ENCODE measurements at regions not wholly inside any gene's neighbourhood (a gene's known extent, or its start where the extent isn't known, plus 50 kb on each side); places are given as distances from the start of the nearest gene placed in this dataset.
"Not testable (repeated sequence)": the region's sequence is repeated elsewhere in the genome, so short reads cannot be mapped to it uniquely, and the experiment has no call there.

GRCh38 chr21:38623552-38623951, 125.3 kb upstream of the ERG start:
- no peaks in the 10 kb centered on the region for H3K36me3 Mint-ChIP-seq
- H3K4me3 Mint-ChIP-seq = no peak overlapping the region
- ATAC-seq (no peak), DNase-seq (ENCODE audit: low spot score) (no peak)
- no peaks in the 10 kb centered on the region for H3K4me1 Mint-ChIP-seq (ENCODE audit: low read depth in 2 of 2)
- no peak overlapping the region for H3K27ac Mint-ChIP-seq
- H3K27me3 Mint-ChIP-seq = peaks cover 2 to 6% of the 10 kb centered on the region in 2 donors
- H3K9me3 Mint-ChIP-seq = no peaks in the 10 kb centered on the region

- ATAC-seq = no peak
- Mint-ChIP-seq H3K36me3 (peaks cover 4% of the 10 kb centered on the region), H3K27me3 (peaks cover 5 to 15% of the 10 kb centered on the region in 2 donors), H3K4me1 (ENCODE audit: low read depth in 2 of 2) (no peaks in the 10 kb centered on the region), H3K4me3 (no peak overlapping the region), H3K27ac (no peak overlapping the region), H3K9me3 (no peaks in the 10 kb centered on the region)
- no peak for DNase-seq (ENCODE audit: low spot score)
These were observed 126.7 kb upstream of the ERG start for GRCh38 chr21:38625000-38625399.

- Mint-ChIP-seq H3K9me3 (no peaks in the 10 kb centered on the region), H3K4me3 (no peak overlapping the region), H3K27me3 (peaks cover 7 to 15% of the 10 kb centered on the region in 2 donors), H3K4me1 (ENCODE audit: low read depth in 2 of 2) (no peaks in the 10 kb centered on the region), H3K36me3 (peaks cover 4% of the 10 kb centered on the region), H3K27ac (no peak overlapping the region)
- DNase-seq (ENCODE audit: low spot score) (no peak), ATAC-seq (no peak)
These were observed 128.0 kb upstream of the ERG start for GRCh38 chr21:38626306-38626705.

- Mint-ChIP-seq H3K4me3 (no peak overlapping the region), H3K36me3 (peaks cover 4% of the 10 kb centered on the region), H3K9me3 (peaks cover 3% of the 10 kb centered on the region), H3K4me1 (ENCODE audit: low read depth in 2 of 2) (no peaks in the 10 kb centered on the region), H3K27ac (no peak overlapping the region), H3K27me3 (peaks cover 15 to 24% of the 10 kb centered on the region in 2 donors)
- ATAC-seq = no peak
- no peak for DNase-seq (ENCODE audit: low spot score)
These were observed 130.1 kb upstream of the ERG start for GRCh38 chr21:38628349-38628748.

- Mint-ChIP-seq H3K27ac (no peak overlapping the region), H3K9me3 (peaks cover 5% of the 10 kb centered on the region), H3K27me3 (peaks cover 22 to 34% of the 10 kb centered on the region in 2 donors), H3K4me3 (no peak overlapping the region), H3K4me1 (ENCODE audit: low read depth in 2 of 2) (no peaks in the 10 kb centered on the region), H3K36me3 (peaks cover 4% of the 10 kb centered on the region)
- DNase-seq (ENCODE audit: low spot score) (no peak), ATAC-seq (no peak)
These were observed 132.9 kb upstream of the ERG start for GRCh38 chr21:38631206-38631605.

- DNase-seq (ENCODE audit: low spot score) (no peak), ATAC-seq (no peak)
- H3K4me1 Mint-ChIP-seq (ENCODE audit: low read depth in 2 of 2) = no peaks in the 10 kb centered on the region
- peaks cover 5% of the 10 kb centered on the region for H3K9me3 Mint-ChIP-seq
- no peak overlapping the region for H3K27ac Mint-ChIP-seq
- no peak overlapping the region for H3K4me3 Mint-ChIP-seq
- peaks cover 22 to 36% of the 10 kb centered on the region in 2 donors for H3K27me3 Mint-ChIP-seq
- H3K36me3 Mint-ChIP-seq = peaks cover 4% of the 10 kb centered on the region
These were observed 133.4 kb upstream of the ERG start for GRCh38 chr21:38631676-38632075.

GRCh38 chr21:38637161-38637560, 138.9 kb upstream of the ERG start:
- Mint-ChIP-seq H3K9me3 (peaks cover 5% of the 10 kb centered on the region), H3K36me3 (peaks cover 6% of the 10 kb centered on the region), H3K4me3 (no peak overlapping the region), H3K4me1 (ENCODE audit: low read depth in 2 of 2) (peaks cover 5 to 7% of the 10 kb centered on the region in 2 donors), H3K27ac (no peak overlapping the region), H3K27me3 (peaks cover 17 to 49% of the 10 kb centered on the region in 2 donors)
- ATAC-seq = no peak
- DNase-seq (ENCODE audit: low spot score) = no peak

GRCh38 chr21:38639571-38640354, 141.5 kb upstream of the ERG start:
- no peak overlapping the region for H3K27ac Mint-ChIP-seq
- H3K4me1 Mint-ChIP-seq (ENCODE audit: low read depth in 2 of 2) = peaks cover 5 to 7% of the 10 kb centered on the region in 2 donors
- ATAC-seq = no peak
- peaks cover 6% of the 10 kb centered on the region for H3K36me3 Mint-ChIP-seq
- H3K27me3 Mint-ChIP-seq = peaks cover 11 to 38% of the 10 kb centered on the region in 2 donors
- H3K9me3 Mint-ChIP-seq = peaks cover 2% of the 10 kb centered on the region
- H3K4me3 Mint-ChIP-seq = no peak overlapping the region
- no peak for DNase-seq (ENCODE audit: low spot score)

GRCh38 chr21:38640355-38640742, 142.1 kb upstream of the ERG start:
- not testable (repeated sequence) for ATAC-seq; DNase-seq (ENCODE audit: low spot score); H3K27ac Mint-ChIP-seq; H3K36me3 Mint-ChIP-seq; H3K9me3 Mint-ChIP-seq; H3K4me3 Mint-ChIP-seq; H3K4me1 Mint-ChIP-seq (ENCODE audit: low read depth in 2 of 2)
- peaks cover 10 to 37% of the 10 kb centered on the region in 2 donors for H3K27me3 Mint-ChIP-seq

- Mint-ChIP-seq H3K27ac (no peak overlapping the region), H3K4me1 (ENCODE audit: low read depth in 2 of 2) (peaks cover 5 to 7% of the 10 kb centered on the region in 2 donors), H3K9me3 (no peaks in the 10 kb centered on the region), H3K4me3 (no peak overlapping the region), H3K27me3 (peaks cover 21 to 50% of the 10 kb centered on the region in 2 donors), H3K36me3 (peaks cover 6% of the 10 kb centered on the region)
- DNase-seq (ENCODE audit: low spot score) = no peak
- ATAC-seq = no peak
These were observed 145.2 kb upstream of the ERG start for GRCh38 chr21:38643404-38644023.

- Mint-ChIP-seq H3K9me3 (no peaks in the 10 kb centered on the region), H3K36me3 (no peaks in the 10 kb centered on the region), H3K4me1 (ENCODE audit: low read depth in 2 of 2) (no peaks in the 10 kb centered on the region), H3K27me3 (peaks cover 25 to 37% of the 10 kb centered on the region in 2 donors), H3K27ac (no peak overlapping the region), H3K4me3 (no peak overlapping the region)
- no peak for ATAC-seq
- no peak for DNase-seq (ENCODE audit: low spot score)
These were observed 147.0 kb upstream of the ERG start for GRCh38 chr21:38645282-38645681.

- ATAC-seq (no peak), DNase-seq (ENCODE audit: low spot score) (no peak)
- Mint-ChIP-seq H3K27me3 (peaks cover 22 to 31% of the 10 kb centered on the region in 2 donors), H3K36me3 (no peaks in the 10 kb centered on the region), H3K4me3 (no peak overlapping the region), H3K27ac (no peak overlapping the region), H3K4me1 (ENCODE audit: low read depth in 2 of 2) (no peaks in the 10 kb centered on the region), H3K9me3 (no peaks in the 10 kb centered on the region)
These were observed 148.0 kb upstream of the ERG start for GRCh38 chr21:38646213-38646837.

- H3K36me3 Mint-ChIP-seq = no peaks in the 10 kb centered on the region
- DNase-seq (ENCODE audit: low spot score) (no peak), ATAC-seq (no peak)
- H3K4me1 Mint-ChIP-seq (ENCODE audit: low read depth in 2 of 2) = no peaks in the 10 kb centered on the region
- H3K27me3 Mint-ChIP-seq = peaks cover 28 to 45% of the 10 kb centered on the region in 2 donors
- H3K4me3 Mint-ChIP-seq = no peak overlapping the region
- H3K9me3 Mint-ChIP-seq = no peaks in the 10 kb centered on the region
- H3K27ac Mint-ChIP-seq = no peak overlapping the region
These were observed 150.8 kb upstream of the ERG start for GRCh38 chr21:38649120-38649519.

GRCh38 chr21:38651570-38651969, 153.3 kb upstream of the ERG start:
- no peak for DNase-seq (ENCODE audit: low spot score)
- peaks cover 26 to 42% of the 10 kb centered on the region in 2 donors for H3K27me3 Mint-ChIP-seq
- no peak for ATAC-seq
- no peaks in the 10 kb centered on the region for H3K4me1 Mint-ChIP-seq (ENCODE audit: low read depth in 2 of 2)
- H3K4me3 Mint-ChIP-seq = no peak overlapping the region
- no peak overlapping the region for H3K27ac Mint-ChIP-seq
- no peaks in the 10 kb centered on the region for H3K9me3 Mint-ChIP-seq
- H3K36me3 Mint-ChIP-seq = no peaks in the 10 kb centered on the region

All from natural killer cell treated with Interleukin-12 subunit alpha and Interleukin-12 subunit beta and Interleukin-15 and Interleukin-18, amount 100 ng/mL, for 72 hours (primary cell).